GM10248 (cell line): ENCODE measurements at regions not wholly inside any gene's neighbourhood (a gene's known extent, or its start where the extent isn't known, plus 50 kb on each side); places are given as distances from the start of the nearest gene placed in this dataset.

Experiments used
- CTCF ChIA-PET: fragments of 300-600 bp; sonication (Branson Sonifier 250); formaldehyde crosslinking; extraction: SDS; loops from one replicate; lab custom pipeline; 2021; ENCODE audit warnings: antibody characterized with exemption; lab: Yijun Ruan, JAX
- POLR2A ChIA-PET: fragments of 350-650 bp; sonication (Branson Sonifier 250); formaldehyde crosslinking; extraction: SDS; loops from one replicate; lab custom pipeline; 2020; ENCODE audit warnings: antibody characterized with exemption; lab: Yijun Ruan, JAX
- DNase-seq: peaks from one replicate; pipeline ENCODE4 v3.0.0; 2012; ENCODE audit errors: extremely low spot score
- TF ChIP-seq, protein P1 (sequence below): IDR thresholded peaks from 2 replicates; pipeline ENCODE4 v1.5.1; 2012; ENCODE audit warnings: mild to moderate bottlenecking, low read depth; ENCODE audit errors: extremely low read depth, missing control alignments, control extremely low read depth

DNA sequence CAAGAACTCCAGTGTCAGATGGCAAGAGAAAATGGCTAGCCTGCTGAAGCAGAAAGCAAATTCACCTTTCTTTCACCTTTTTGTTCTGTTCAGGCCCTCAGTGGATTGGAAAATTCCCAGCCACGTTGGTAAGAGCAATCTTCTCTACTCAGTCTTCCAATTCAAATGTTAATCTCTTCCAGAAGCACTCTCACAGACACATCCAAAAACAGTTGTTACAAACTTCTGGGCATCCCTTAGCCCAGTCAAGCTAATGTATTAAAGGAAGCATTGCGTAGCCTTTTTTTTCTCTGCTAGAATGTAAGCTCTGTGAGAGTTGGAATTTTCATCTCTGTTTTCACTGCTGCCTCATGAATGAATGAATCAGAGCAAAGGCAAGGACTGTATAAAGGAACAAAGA is 109.2 kb upstream of the ROBO2 start:
- TF ChIP-seq, protein P1, sequence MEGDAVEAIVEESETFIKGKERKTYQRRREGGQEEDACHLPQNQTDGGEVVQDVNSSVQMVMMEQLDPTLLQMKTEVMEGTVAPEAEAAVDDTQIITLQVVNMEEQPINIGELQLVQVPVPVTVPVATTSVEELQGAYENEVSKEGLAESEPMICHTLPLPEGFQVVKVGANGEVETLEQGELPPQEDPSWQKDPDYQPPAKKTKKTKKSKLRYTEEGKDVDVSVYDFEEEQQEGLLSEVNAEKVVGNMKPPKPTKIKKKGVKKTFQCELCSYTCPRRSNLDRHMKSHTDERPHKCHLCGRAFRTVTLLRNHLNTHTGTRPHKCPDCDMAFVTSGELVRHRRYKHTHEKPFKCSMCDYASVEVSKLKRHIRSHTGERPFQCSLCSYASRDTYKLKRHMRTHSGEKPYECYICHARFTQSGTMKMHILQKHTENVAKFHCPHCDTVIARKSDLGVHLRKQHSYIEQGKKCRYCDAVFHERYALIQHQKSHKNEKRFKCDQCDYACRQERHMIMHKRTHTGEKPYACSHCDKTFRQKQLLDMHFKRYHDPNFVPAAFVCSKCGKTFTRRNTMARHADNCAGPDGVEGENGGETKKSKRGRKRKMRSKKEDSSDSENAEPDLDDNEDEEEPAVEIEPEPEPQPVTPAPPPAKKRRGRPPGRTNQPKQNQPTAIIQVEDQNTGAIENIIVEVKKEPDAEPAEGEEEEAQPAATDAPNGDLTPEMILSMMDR, result no peak
- DNase-seq, result no peak
- POLR2A ChIA-PET, result no interaction called here
- CTCF ChIA-PET, result interaction anchor here (1.4 to 1.7 kb wide), 2 partner anchors 10 kb away, joined by 3 read pairs; no protein-coding TSS in a partner anchor

DNA sequence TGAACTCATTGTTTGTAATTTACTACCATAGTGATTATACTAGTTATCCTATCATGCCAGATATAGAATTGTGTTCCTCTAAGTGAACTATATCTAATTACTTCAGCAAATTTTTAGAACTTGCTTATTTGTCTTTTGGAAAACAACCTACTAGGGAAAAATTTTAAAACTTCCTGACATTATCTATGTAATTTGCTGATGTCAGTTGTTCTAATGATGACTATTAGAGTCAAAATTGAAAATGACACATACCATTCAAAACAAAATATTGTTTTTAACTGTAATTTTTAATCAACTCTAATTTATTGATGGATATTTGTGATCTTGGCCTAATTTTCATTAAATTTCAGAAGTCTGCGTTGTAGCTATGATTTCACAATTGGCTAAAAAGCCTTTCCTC is 106.7 kb upstream of the ROBO2 start:
- ChIA-PET CTCF (no interaction called here), POLR2A (no interaction called here)
- TF ChIP-seq, protein P1, result no peak
- DNase-seq, result no peak

DNA sequence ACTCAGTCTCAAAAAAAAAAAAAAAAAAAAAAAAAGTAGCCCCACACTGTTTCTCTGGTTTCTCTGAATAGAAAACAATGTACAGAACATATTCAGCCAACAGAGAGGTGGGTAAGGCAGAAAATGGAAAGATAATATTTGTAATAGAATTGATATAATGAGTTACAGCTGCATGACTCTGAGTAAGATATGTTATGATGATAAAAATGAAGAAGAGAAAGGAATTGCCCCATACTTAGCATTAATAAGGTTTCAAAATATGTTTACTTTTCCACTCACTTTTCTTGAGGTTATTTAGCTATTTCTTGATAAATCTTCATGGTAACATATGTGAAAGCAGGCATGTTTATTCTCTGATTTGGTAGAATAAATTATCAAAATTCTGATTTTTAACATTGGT is 100.9 kb upstream of the ROBO2 start:
- CTCF ChIA-PET, result no interaction called here
- TF ChIP-seq, protein P1, result no peak
- no peak for DNase-seq
- POLR2A ChIA-PET, result no interaction called here

DNA sequence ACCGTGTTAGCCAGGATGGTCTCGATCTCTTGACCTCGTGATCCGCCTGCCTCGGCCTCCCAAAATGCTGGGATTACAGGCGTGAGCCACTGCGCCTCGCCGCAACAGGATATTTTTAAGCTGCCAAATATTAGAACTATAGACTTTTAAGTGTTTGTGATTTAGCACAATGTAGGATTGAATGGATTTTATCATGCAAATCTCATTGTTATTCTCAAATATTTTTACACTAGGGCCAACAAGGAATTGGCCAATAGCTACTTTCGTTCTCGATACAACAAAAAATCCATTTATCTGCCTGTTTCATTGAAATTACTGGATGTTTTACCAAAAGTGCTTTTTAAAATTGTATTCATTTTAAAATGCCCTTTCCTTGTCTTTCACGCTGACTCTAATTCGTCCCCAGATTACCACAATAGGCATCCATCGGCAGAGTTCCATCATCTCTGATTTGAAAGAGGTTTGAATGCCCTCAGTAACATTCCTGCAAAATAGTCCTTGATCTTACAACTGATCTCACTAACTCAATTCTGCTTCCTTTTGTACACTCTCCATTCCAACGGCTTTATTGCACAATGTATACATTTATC is 99.6 kb upstream of the ROBO2 start:
- DNase-seq, result no peak
- CTCF ChIA-PET, result no interaction called here
- POLR2A ChIA-PET, result no interaction called here
- TF ChIP-seq, protein P1, result no peak

DNA sequence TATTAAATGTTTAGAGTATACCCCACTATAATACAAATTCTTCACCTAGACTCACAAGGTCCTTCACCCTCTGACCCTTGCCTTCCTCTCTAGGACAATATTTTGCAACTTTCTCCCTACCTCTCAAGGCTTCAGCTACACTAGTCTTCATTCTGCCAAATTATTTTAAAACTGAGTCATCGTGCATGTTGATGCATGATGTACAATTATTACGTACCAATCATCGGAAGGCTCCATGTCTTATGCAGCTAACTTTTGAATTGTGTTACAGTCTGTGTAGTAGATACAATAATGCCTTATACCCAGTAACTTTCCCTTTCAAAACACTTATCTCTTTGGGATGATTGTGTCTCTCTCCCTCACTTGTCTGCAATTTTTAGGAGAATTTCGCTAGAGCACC is 98.5 kb upstream of the ROBO2 start:
- POLR2A ChIA-PET, result no interaction called here
- TF ChIP-seq, protein P1, result no peak
- DNase-seq, result no peak
- CTCF ChIA-PET, result interaction anchor here (0.7 kb wide), 1 partner anchor 11 kb away, joined by 3 read pairs; no protein-coding TSS in a partner anchor

DNA sequence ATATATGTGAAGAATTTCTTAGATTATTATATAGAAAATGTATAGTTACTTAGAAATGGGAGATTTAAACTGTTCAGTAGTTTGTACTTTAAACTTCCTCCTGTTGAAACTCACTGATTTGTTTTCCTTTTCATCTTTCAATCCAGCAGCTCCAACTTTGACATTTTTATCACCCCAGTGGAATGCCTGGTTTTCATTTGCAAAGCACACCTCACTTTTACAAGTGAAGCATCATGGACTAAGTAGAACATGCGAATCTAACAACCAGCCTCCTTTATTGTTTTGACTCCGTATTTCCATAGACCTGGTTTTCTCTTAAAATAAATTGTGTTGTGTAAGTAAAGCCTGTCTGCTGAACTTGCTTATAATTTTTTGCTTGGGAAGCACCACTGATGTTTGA is 97.8 kb upstream of the ROBO2 start:
- DNase-seq, result no peak
- POLR2A ChIA-PET, result no interaction called here
- TF ChIP-seq, protein P1, result no peak
- CTCF ChIA-PET, result no interaction called here
